ENCODE measurements at regions not wholly inside any gene's neighbourhood (a gene's known extent, or its start where the extent isn't known, plus 50 kb on each side); places are given as distances from the start of the nearest gene placed in this dataset.
"Not testable (repeated sequence)": the region's sequence is repeated elsewhere in the genome, so short reads cannot be mapped to it uniquely, and the experiment has no call there.

DNA sequence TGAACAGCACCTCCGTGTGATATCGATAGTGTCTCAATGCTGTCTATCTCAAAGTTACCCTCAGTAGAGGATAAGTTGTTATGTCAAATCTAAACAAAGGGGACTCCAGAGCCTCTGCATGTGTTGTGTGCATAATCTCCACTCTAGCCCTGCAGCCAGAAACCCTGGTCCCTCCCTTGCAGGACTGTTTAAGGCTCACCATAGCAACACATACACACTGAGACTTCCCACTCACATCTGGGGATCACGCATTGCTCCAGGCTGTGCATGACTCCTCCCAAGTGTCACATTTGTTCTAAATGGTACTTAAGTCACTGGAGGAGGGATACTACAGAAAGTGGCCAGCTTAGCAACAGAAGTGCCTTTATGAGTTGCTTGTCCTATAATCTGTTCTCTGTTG is 258.6 kb upstream of the CRIM1 start:
- POLR2A ChIA-PET, result no interaction called here
- Histone ChIP-seq H3K36me3 (ENCODE audit: control insufficient read depth in 2 of 2, insufficient read depth in 1 of 2, low read length in 2 of 2) (no peaks in the 10 kb centered on the region), H3K4me1 (ENCODE audit: control insufficient read depth, insufficient read depth, low read length) (no peaks in the 10 kb centered on the region; the same call in 1 of the 2 replicates), H3K27ac (ENCODE audit: extremely low read depth, low read depth, low read length) (no peak overlapping the region), H3K9me3 (ENCODE audit: control insufficient read depth, insufficient read depth, low read depth, low read length) (no peaks in the 10 kb centered on the region), H3K4me3 (ENCODE audit: low read depth, low read length) (no peak overlapping the region)
- CTCF ChIA-PET, result no interaction called here
- TF ChIP-seq KLF10 (tag by site-specific recombination; IDR thresholded peaks at IDR 0.05) (no peak), ZNF660 (tag by site-specific recombination; IDR thresholded peaks at IDR 0.05) (no peak), ZNF157 (tag by site-specific recombination; IDR thresholded peaks at IDR 0.05) (no peak), BCL11B (tag by site-specific recombination; IDR thresholded peaks at IDR 0.05; ENCODE audit: low read depth) (no peak), KLF9 (tag by site-specific recombination; IDR thresholded peaks at IDR 0.05; ENCODE audit: low read depth) (no peak), ZNF266 (tag by site-specific recombination; IDR thresholded peaks at IDR 0.05; ENCODE audit: low read depth) (no peak), ZNF585B (tag by site-specific recombination; IDR thresholded peaks at IDR 0.05) (no peak), ZNF184 (tag by site-specific recombination; IDR thresholded peaks at IDR 0.05) (no peak), ZNF600 (tag by site-specific recombination; IDR thresholded peaks at IDR 0.05) (no peak), ZNF239 (tag by site-specific recombination; IDR thresholded peaks at IDR 0.05) (no peak), ZBTB8A (tag by site-specific recombination; IDR thresholded peaks at IDR 0.05) (no peak), ZFP41 (tag by site-specific recombination; IDR thresholded peaks at IDR 0.05; ENCODE audit: borderline replicate concordance) (no peak), ZNF19 (tag by site-specific recombination; IDR thresholded peaks at IDR 0.05; ENCODE audit: low read depth) (no peak)
- TF ChIP-seq, protein P1, sequence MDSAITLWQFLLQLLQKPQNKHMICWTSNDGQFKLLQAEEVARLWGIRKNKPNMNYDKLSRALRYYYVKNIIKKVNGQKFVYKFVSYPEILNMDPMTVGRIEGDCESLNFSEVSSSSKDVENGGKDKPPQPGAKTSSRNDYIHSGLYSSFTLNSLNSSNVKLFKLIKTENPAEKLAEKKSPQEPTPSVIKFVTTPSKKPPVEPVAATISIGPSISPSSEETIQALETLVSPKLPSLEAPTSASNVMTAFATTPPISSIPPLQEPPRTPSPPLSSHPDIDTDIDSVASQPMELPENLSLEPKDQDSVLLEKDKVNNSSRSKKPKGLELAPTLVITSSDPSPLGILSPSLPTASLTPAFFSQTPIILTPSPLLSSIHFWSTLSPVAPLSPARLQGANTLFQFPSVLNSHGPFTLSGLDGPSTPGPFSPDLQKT (IDR thresholded peaks at IDR 0.05; ENCODE audit: borderline replicate concordance, low read depth, low read length), result no peak
- TF ChIP-seq, protein P2, sequence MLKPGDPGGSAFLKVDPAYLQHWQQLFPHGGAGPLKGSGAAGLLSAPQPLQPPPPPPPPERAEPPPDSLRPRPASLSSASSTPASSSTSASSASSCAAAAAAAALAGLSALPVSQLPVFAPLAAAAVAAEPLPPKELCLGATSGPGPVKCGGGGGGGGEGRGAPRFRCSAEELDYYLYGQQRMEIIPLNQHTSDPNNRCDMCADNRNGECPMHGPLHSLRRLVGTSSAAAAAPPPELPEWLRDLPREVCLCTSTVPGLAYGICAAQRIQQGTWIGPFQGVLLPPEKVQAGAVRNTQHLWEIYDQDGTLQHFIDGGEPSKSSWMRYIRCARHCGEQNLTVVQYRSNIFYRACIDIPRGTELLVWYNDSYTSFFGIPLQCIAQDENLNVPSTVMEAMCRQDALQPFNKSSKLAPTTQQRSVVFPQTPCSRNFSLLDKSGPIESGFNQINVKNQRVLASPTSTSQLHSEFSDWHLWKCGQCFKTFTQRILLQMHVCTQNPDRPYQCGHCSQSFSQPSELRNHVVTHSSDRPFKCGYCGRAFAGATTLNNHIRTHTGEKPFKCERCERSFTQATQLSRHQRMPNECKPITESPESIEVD (tag by site-specific recombination; IDR thresholded peaks at IDR 0.05), result no peak
- TF ChIP-seq, protein P3, sequence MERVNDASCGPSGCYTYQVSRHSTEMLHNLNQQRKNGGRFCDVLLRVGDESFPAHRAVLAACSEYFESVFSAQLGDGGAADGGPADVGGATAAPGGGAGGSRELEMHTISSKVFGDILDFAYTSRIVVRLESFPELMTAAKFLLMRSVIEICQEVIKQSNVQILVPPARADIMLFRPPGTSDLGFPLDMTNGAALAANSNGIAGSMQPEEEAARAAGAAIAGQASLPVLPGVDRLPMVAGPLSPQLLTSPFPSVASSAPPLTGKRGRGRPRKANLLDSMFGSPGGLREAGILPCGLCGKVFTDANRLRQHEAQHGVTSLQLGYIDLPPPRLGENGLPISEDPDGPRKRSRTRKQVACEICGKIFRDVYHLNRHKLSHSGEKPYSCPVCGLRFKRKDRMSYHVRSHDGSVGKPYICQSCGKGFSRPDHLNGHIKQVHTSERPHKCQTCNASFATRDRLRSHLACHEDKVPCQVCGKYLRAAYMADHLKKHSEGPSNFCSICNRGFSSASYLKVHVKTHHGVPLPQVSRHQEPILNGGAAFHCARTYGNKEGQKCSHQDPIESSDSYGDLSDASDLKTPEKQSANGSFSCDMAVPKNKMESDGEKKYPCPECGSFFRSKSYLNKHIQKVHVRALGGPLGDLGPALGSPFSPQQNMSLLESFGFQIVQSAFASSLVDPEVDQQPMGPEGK (tag by site-specific recombination; IDR thresholded peaks at IDR 0.05), result no peak
- TF ChIP-seq, protein P4, sequence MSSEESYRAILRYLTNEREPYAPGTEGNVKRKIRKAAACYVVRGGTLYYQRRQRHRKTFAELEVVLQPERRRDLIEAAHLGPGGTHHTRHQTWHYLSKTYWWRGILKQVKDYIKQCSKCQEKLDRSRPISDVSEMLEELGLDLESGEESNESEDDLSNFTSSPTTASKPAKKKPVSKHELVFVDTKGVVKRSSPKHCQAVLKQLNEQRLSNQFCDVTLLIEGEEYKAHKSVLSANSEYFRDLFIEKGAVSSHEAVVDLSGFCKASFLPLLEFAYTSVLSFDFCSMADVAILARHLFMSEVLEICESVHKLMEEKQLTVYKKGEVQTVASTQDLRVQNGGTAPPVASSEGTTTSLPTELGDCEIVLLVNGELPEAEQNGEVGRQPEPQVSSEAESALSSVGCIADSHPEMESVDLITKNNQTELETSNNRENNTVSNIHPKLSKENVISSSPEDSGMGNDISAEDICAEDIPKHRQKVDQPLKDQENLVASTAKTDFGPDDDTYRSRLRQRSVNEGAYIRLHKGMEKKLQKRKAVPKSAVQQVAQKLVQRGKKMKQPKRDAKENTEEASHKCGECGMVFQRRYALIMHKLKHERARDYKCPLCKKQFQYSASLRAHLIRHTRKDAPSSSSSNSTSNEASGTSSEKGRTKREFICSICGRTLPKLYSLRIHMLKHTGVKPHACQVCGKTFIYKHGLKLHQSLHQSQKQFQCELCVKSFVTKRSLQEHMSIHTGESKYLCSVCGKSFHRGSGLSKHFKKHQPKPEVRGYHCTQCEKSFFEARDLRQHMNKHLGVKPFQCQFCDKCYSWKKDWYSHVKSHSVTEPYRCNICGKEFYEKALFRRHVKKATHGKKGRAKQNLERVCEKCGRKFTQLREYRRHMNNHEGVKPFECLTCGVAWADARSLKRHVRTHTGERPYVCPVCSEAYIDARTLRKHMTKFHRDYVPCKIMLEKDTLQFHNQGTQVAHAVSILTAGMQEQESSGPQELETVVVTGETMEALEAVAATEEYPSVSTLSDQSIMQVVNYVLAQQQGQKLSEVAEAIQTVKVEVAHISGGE (tag by site-specific recombination; conservative IDR thresholded peaks at IDR 0.05; ENCODE audit: low read depth), result no peak

DNA sequence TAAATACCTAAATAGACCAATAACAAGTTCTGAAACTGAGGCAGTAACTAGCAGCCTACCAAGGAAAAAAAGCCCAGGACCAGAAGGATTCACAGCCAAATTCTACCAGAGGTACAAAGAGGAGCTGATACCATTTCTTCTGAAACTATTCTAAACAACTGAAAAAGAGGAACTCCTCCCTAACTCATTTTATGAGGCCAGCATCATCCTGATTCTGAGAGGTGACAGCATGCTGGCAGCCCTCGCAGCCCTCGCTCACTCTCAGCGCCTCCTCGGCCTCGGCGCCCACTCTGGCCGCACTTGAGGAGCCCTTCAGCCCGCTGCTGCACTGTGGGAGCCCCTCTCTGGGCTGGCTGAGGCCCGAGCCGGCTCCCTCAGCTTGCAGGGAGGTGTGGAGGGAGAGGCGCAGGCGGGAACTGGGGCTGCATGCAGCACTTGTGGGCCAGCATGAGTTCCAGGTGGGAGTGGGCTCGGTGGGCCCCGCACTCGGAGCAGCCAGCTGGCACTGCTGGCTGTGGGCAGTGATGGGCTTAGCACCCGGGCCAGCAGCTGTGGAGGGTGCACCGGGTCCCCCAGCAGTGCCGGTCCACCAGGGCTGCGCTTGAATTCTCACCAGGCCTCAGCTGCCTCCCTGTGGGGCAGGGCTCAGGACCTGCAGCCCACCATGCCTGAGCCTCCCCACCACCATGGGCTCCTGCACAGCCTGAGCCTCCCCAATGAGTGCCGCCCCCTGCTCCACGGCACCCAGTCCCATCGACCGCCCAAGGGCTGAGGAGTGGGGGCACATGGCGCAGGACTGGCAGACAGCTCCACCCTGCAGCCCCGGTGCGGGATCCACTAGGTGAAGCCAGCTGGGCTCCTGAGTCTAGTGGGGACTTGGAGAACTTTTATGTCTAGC is 263.5 kb upstream of the CRIM1 start:
- H3K27ac ChIP-seq (ENCODE audit: extremely low read depth, low read depth, low read length); H3K9me3 ChIP-seq (ENCODE audit: control insufficient read depth, insufficient read depth, low read depth, low read length); H3K4me3 ChIP-seq (ENCODE audit: low read depth, low read length); H3K36me3 ChIP-seq (ENCODE audit: control insufficient read depth in 2 of 2, insufficient read depth in 1 of 2, low read length in 2 of 2); H3K4me1 ChIP-seq (ENCODE audit: control insufficient read depth, insufficient read depth, low read length); POLR2A ChIA-PET; CTCF ChIA-PET: not testable (repeated sequence)

Measured in HEK293 (cell line).